GM19240 (cell line): ENCODE measurements at regions not wholly inside any gene's neighbourhood (a gene's known extent, or its start where the extent isn't known, plus 50 kb on each side); places are given as distances from the start of the nearest gene placed in this dataset.

ENCODE experiments used
- DNase-seq: peaks from one replicate; pipeline ENCODE4 v3.0.0; 2011; ENCODE audit warnings: low spot score; ENCODE audit not compliant: insufficient read length

- no peak for DNase-seq
These were observed 1336.3 kb downstream of the C4orf33 start for GRCh38 chr4:130432289-130432688.

DNA sequence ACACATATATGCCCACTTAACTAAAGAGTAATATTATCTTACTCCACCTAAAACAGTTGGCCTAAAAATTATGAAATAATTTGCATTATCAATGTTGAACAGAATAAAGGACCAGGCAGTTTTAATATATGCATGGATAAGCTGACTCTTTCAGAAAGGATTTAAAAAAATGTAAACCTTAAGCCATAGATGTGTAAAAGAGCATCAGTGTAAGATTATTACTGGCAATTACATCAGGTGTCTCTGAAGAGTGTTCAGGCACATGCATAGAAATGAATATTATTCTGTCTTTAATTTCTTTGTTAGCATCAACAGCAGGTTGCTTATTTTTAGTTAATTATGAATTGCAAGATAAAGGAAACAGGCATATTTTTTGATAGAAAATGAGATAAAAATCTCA is 1353.8 kb downstream of the C4orf33 start:
- no peak for DNase-seq

- no peak for DNase-seq
These were observed 1372.4 kb downstream of the C4orf33 start for GRCh38 chr4:130468340-130468739.

DNA sequence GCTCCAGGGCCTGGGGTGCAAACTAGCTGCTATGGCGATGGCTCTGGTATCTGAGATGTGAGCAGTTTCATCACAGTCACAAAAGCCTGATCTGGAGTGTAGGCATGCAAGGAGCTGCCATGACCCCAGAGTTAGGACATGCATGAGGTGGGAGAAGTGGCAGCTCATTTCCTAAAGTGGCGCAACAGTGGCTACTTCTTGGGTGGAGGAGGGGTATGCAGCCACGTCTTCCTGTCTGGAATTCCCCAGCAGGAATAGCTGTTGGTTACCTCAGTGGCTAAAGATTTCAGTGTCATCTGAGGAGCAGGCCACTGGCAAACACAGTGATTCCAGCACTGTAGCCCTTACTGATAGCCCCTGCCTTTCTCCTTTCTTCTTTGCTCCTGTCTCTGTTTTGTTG is 1382.5 kb downstream of the C4orf33 start:
- DNase-seq, result no peak

DNA sequence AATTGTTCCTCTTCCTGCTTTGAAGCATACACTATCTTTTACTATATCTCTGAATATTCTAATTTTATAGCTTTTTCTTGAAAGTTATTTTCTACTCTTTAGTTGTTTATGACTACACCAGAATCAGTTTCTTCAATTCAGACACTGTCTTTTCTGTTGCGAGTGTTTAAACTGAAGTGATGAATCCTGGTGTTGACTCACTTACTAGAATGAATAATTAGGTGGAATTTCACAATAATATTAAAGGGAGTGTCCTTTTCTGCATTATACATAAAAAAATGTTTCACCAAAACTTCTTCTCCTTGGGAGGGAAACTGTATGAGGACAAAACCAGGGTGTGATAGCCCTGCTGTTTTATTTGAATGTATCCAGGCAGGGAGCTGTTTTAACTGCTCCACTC is 1383.1 kb downstream of the C4orf33 start:
- no peak for DNase-seq

DNA sequence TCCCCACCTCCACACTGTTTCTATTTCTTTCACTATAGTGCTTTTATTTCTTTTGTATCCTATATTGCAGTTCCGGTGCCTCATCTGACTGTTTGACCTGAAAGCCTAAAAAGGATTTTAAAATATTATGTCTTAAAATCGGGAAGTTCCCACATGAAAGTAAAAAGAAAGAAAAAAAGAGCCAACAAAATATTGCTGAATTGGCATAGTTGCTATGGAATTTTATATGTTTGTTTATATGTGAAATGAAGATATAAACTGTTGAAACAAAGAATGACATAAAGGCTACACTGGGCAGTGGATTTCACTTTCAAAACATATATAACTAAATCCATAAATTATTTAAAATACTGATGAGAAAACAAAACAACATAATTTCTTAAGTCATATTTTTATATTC is 1383.7 kb downstream of the C4orf33 start:
- DNase-seq, result no peak

DNA sequence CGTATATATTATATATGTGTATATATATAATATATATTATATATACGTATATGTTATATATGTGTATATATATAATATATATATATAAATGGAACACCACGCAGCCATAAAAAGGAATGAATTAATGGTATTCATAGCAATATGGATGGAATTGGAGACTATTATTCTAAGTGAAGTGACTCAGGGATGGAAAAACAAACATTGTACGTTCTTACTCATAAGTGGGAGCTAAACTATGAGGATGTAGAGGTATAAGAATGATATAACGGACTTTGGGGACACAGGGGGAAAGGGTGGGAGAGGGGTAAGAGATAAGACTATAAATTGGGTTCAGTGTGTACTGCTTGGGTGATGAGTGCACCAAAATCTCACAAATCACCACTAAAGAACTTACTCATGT is 1388.9 kb downstream of the C4orf33 start:
- DNase-seq, result no peak

- DNase-seq, result no peak
These were observed 1389.4 kb downstream of the C4orf33 start for GRCh38 chr4:130485371-130485770.

GRCh38 chr4:130486186-130486585 is 1390.2 kb downstream of the C4orf33 start:
- DNase-seq, result no peak

DNA sequence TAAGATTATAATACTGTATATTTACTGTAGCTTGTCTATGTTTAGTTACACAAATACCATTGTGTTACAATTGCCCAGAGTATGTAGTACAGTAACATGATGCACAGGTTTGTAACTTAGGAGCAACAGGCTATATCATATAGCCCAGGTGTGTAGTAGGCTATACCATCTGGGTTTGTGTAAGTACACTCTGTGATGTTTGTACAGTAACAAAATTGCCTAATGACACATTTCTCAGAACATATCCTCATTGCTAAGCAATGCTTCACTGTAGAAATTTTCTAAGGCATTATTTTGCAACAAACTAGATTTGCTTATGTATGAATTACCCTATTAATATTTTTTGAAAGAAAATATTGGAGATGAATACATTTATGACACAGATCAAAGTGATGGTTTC is 1390.9 kb downstream of the C4orf33 start:
- no peak for DNase-seq

- no peak for DNase-seq
These were observed 1414.7 kb downstream of the C4orf33 start for GRCh38 chr4:130510661-130511060.

DNA sequence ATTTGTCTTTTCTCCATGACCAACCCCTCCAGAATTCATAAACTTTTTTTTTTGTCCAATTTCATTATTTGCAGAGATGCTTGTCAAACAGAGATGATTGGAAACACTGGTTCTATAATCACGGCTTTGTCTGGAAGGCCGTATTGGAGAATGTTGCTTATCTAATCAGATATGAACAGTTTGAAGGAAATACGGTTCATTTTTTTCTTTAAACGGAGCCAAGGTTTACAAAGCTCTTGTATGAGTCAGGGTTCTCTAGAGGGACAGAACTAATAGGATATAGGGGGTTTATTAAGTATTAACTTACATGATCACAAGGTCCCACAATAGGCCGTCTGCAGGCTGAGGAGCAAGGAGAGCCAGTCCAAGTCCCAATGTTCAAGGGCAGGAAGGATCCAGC is 1415.8 kb downstream of the C4orf33 start:
- no peak for DNase-seq

DNA sequence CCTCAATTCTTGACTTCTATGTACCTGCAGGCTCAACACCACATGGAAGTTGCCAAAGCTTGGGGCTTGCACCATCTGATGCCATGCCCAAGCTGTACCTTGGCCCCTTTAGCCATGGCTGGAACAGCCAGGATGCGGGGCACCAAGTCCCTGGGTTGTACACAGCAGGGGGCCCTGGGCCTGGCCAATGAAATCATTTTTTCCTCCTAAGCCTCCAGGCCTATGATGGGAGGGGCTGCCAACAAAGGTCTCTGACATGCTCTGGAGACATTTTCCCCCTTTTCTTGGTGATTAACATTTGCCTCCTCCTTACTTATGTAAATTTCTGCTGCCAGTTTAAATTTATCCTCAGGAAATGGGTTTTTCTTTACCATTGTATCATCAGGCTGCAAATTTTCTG is 1428.1 kb downstream of the C4orf33 start:
- DNase-seq, result no peak

- DNase-seq, result no peak
These were observed 1434.6 kb downstream of the C4orf33 start for GRCh38 chr4:130530505-130530904.

DNA sequence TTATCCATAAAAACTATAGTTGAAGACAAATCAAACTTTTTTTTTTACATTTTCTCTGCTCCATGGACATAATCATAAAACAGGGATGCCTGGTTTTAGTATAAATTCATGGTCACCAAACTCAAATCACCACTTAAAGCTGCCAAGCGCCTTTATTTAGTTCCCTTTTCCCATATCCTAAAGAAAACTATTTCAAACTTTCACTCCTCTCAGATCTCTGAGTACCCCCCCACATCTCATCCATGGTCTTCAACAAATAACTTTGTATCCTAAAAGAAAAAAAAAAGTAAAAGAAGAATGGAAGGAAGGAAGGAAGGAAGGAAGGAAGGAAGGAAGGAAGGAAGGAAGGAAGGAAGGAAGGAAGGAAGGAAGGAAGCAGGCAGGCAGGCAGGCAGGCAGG is 1438.7 kb downstream of the C4orf33 start:
- DNase-seq, result no peak

DNA sequence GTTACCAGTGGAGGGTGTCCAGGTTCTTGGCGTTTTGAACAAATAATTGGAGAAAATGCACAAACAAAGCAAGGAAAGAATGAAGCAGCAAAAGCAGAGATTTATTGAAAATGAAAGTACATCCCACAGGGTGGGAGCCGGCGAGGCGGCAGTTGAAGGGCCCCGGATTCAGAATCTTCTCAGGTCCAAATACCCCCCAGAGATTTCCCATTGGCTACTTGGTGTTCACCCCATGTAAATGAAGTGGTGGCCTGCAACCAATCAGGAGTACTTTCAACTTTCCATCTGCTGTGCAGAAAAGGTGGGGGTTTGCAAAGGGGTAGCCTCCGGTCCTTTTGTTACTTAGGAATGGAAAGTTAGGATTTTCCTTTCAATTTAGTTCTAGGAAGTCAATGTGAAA is 1447.0 kb downstream of the C4orf33 start:
- DNase-seq, result no peak

DNA sequence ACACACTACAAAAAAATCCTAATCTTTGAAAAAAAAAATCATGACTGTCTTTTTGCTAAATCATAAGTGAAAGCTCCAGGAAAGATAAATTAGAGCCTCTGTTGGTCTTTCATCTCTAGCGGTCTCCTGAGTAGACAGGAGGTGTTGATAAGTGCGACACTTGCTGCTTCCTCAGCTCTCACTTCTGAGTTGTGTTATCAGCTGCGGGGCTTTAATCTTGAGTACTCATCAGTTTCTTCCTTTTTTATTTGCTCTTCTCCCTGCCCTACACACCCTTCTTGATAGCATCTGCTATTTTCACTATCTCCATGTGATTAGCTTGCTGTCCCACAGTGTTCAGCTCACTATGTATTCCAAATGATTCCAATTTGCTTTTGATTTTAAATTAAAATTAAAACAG is 1449.2 kb downstream of the C4orf33 start:
- no peak for DNase-seq

DNA sequence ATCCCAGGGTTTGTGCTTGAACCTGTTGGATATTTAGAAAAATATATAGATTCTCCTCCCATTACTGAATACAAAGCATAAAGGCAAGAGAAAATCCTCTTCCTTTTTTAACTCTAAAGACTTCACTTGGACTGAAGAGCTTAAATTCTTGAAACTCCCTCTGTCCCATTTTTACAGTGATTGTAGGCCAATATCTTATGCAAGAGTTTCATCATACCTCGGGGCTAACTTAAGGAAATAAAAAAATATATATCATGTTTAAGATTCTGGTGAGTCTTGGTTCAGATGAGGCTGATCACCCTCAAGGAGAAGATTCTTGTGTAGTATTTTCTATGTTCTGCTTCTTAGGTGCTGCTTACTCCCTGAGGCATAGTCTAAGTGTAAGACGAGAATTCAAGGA is 1449.6 kb downstream of the C4orf33 start:
- DNase-seq, result no peak

GRCh38 chr4:130559268-130559667 is 1463.3 kb downstream of the C4orf33 start:
- DNase-seq, result no peak

GRCh38 chr4:130563185-130563888 is 1467.4 kb downstream of the C4orf33 start:
- no peak for DNase-seq

DNA sequence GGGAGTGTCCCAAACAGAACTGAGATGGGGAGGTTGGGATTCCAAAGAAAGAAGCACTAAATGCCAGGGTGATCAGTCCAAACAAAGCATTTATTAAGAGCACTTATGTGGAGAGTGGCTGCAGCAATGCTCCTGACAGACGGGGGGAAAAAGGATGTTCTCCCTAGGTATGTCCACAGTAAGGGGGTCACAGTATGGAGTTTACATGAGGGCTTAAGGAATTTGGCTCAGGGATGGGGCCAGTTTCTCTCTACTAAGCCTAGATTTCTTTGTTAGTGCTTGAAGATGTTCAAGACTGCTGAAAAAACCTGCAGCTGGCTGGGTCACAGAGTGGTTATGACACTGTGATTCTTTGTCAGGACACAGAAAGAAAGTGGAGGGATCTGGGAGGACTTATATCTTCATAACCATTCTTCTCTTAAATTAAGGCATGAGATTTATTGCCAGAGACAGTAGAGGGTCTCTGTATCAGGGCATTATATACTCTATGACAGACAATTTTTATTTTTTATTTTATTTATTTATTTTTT is 1468.0 kb downstream of the C4orf33 start:
- DNase-seq, result no peak

GRCh38 chr4:130568746-130569145 is 1472.8 kb downstream of the C4orf33 start:
- DNase-seq, result no peak

GRCh38 chr4:130573742-130574141 is 1477.8 kb downstream of the C4orf33 start:
- DNase-seq, result no peak

DNA sequence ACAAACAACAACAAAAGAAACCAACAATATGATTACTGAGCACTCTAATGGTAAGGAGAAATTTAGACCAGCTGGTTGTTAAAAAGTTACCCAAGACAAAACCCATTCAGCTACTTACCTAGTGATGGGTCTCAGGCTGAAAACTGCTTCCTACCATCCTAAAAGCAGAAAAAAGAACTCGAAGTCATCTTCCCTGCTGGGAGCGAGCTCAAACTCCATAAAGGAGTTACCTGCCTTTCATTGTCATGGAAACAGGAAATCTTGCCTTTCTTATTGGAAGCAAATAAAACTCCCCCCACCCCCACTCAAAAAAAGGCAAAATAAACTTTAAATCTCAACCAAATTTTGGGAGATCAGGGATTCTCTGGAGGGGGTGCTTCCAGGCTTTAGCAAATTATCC is 1478.3 kb downstream of the C4orf33 start:
- no peak for DNase-seq
